ENCODE measurements at regions not wholly inside any gene's neighbourhood (a gene's known extent, or its start where the extent isn't known, plus 50 kb on each side); places are given as distances from the start of the nearest gene placed in this dataset.
A peak's percentile ranks its signal among the peaks of the same experiment; 100 is the strongest.
"Not testable (repeated sequence)": the region's sequence is repeated elsewhere in the genome, so short reads cannot be mapped to it uniquely, and the experiment has no call there.

- no peaks in the 10 kb centered on the region for H3K9me3 ChIP-seq (ENCODE audit: control insufficient read depth in 2 of 2, low read length in 2 of 2)
- H3K36me3 Mint-ChIP-seq, result no peaks in the 10 kb centered on the region
- ATAC-seq (ENCODE audit: low read depth in 2 of 2), result peak; percentile 94 to 97
- DNase-seq, result peak; percentile 23 to 90 (median 76)
- H3K36me3 ChIP-seq (ENCODE audit: control insufficient read depth, insufficient read depth, low read length), result no peaks in the 10 kb centered on the region
- peak overlapping the region; percentile 81 for H3K27ac ChIP-seq (ENCODE audit: insufficient read depth, low read length, poor library complexity, severe bottlenecking)
- no peaks in the 10 kb centered on the region for H3K27me3 ChIP-seq (ENCODE audit: control insufficient read depth, insufficient read depth, low read length)
- H3K27ac Mint-ChIP-seq, result peak overlapping the region; percentile 89 to 97 (median 90)
- peak overlapping the region; percentile 29 to 75 (median 59) for H3K4me3 Mint-ChIP-seq
- peaks cover 0 to 3% (median 0%) of the 10 kb centered on the region in 7 donors for H3K9me3 Mint-ChIP-seq
- peaks cover 5 to 60% (median 24%) of the 10 kb centered on the region in 4 donors for H3K4me1 Mint-ChIP-seq
- no peaks in the 10 kb centered on the region for H3K27me3 Mint-ChIP-seq
- H3K4me1 ChIP-seq (ENCODE audit: control insufficient read depth, insufficient read depth, low read length, poor library complexity, severe bottlenecking), result peaks cover 43% of the 10 kb centered on the region
- H3K4me3 ChIP-seq (ENCODE audit: low read depth, low read length), result peak overlapping the region; percentile 61
These were observed 65.1 kb upstream of the MPP7 start for GRCh38 chr10:28367929-28368484.

GRCh38 chr10:28370107-28370835 lies 67.4 kb upstream of the MPP7 start:
- Histone ChIP-seq H3K4me1 (ENCODE audit: control insufficient read depth, insufficient read depth, low read length, poor library complexity, severe bottlenecking) (peaks cover 41% of the 10 kb centered on the region), H3K27ac (ENCODE audit: insufficient read depth, low read length, poor library complexity, severe bottlenecking) (no peak overlapping the region)

GRCh38 chr10:28371638-28372037 lies 68.8 kb upstream of the MPP7 start:
- H3K4me3 ChIP-seq (ENCODE audit: low read depth, low read length); H3K36me3 Mint-ChIP-seq; H3K27me3 Mint-ChIP-seq; H3K9me3 ChIP-seq (ENCODE audit: control insufficient read depth in 2 of 2, low read length in 2 of 2); ATAC-seq (ENCODE audit: low read depth in 2 of 2); H3K36me3 ChIP-seq (ENCODE audit: control insufficient read depth, insufficient read depth, low read length); H3K4me3 Mint-ChIP-seq; H3K9me3 Mint-ChIP-seq; H3K27ac ChIP-seq (ENCODE audit: insufficient read depth, low read length, poor library complexity, severe bottlenecking); H3K27me3 ChIP-seq (ENCODE audit: control insufficient read depth, insufficient read depth, low read length); DNase-seq: not testable (repeated sequence)
- Mint-ChIP-seq H3K27ac (peak overlapping the region in 1 of 3 donors; percentile 67), H3K4me1 (peaks cover 5 to 36% (median 17%) of the 10 kb centered on the region in 4 donors)
- H3K4me1 ChIP-seq (ENCODE audit: control insufficient read depth, insufficient read depth, low read length, poor library complexity, severe bottlenecking), result peaks cover 28% of the 10 kb centered on the region

More at GRCh38 chr10:28370107-28370835, 67.4 kb upstream of the MPP7 start:
- Mint-ChIP-seq H3K4me3 (peak overlapping the region in 1 of 4 donors; percentile 31), H3K27me3 (no peaks in the 10 kb centered on the region), H3K36me3 (no peaks in the 10 kb centered on the region), H3K4me1 (peaks cover 5 to 49% (median 25%) of the 10 kb centered on the region in 4 donors), H3K9me3 (peaks cover 0 to 3% (median 0%) of the 10 kb centered on the region in 7 donors), H3K27ac (no peak overlapping the region)
- DNase-seq (no peak), ATAC-seq (ENCODE audit: low read depth in 2 of 2) (no peak)
- Histone ChIP-seq H3K9me3 (ENCODE audit: control insufficient read depth in 2 of 2, low read length in 2 of 2) (no peaks in the 10 kb centered on the region), H3K27me3 (ENCODE audit: control insufficient read depth, insufficient read depth, low read length) (no peaks in the 10 kb centered on the region), H3K4me3 (ENCODE audit: low read depth, low read length) (no peak overlapping the region), H3K36me3 (ENCODE audit: control insufficient read depth, insufficient read depth, low read length) (no peaks in the 10 kb centered on the region)

GRCh38 chr10:28374036-28374435 lies 71.2 kb upstream of the MPP7 start:
- no peaks in the 10 kb centered on the region for H3K9me3 ChIP-seq (ENCODE audit: control insufficient read depth in 2 of 2, low read length in 2 of 2)
- Mint-ChIP-seq H3K4me3 (no peak overlapping the region), H3K36me3 (no peaks in the 10 kb centered on the region), H3K27ac (peak overlapping the region in 1 of 3 donors; percentile 31), H3K4me1 (peaks cover 0 to 14% (median 7%) of the 10 kb centered on the region in 4 donors), H3K27me3 (peaks cover 4% of the 10 kb centered on the region), H3K9me3 (peaks cover 0 to 2% (median 0%) of the 10 kb centered on the region in 7 donors)
- no peaks in the 10 kb centered on the region for H3K27me3 ChIP-seq (ENCODE audit: control insufficient read depth, insufficient read depth, low read length)
- DNase-seq (no peak), ATAC-seq (ENCODE audit: low read depth in 2 of 2) (no peak)
- H3K4me1 ChIP-seq (ENCODE audit: control insufficient read depth, insufficient read depth, low read length, poor library complexity, severe bottlenecking), result peaks cover 5% of the 10 kb centered on the region
- no peak overlapping the region for H3K27ac ChIP-seq (ENCODE audit: insufficient read depth, low read length, poor library complexity, severe bottlenecking)
- no peaks in the 10 kb centered on the region for H3K36me3 ChIP-seq (ENCODE audit: control insufficient read depth, insufficient read depth, low read length)
- no peak overlapping the region for H3K4me3 ChIP-seq (ENCODE audit: low read depth, low read length)

DNA sequence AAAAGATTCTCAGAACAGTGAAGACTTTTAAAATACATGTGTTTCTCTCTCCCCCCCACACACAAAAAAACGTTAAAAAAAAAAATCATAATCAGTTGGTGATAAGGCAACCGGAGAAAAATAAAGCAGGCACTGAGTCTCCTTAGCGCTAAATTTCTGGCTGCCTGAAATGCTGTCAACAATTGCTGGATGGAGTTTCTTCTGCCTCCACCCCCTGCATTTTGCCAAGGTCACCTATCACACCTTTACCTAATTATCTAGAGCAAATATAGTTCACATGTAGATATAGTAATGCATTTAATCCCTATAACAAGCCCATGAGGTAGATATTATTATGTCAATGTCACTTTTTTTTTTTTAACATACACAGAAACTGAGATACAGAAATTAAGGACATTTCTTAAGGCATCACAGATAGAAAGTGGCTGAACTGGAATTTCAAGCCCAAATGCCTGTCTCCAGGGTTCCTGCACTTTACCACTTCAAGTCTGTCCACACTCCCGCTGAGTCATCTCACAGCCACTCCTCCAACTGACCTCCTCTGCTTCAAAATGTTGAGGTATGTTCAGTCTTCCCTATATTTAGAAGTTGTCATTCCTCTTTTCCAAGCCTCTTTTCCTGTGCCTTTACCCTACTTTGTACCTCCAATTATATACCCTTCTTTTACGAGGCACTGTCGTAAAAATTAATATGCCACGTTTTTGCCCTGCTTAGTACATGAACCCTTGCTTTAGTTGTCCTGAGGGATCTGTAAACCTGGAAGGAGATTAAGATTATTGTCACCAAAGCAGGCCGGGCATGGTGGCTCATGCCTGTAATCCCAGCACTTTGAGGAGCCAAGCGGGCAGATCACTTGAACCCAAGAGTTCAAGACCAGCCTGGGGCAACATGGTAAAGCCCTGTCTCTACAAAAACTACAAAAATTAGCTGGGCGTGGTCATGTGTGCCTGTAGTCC lies 72.8 kb upstream of the MPP7 start:
- peaks cover 0 to 1% (median 0%) of the 10 kb centered on the region in 7 donors for H3K9me3 Mint-ChIP-seq
- no peaks in the 10 kb centered on the region for H3K36me3 Mint-ChIP-seq
- H3K4me1 Mint-ChIP-seq, result peaks cover 0 to 13% (median 3%) of the 10 kb centered on the region in 4 donors
- Histone ChIP-seq H3K9me3 (ENCODE audit: control insufficient read depth in 2 of 2, low read length in 2 of 2) (no peaks in the 10 kb centered on the region), H3K4me3 (ENCODE audit: low read depth, low read length) (no peak overlapping the region), H3K27ac (ENCODE audit: insufficient read depth, low read length, poor library complexity, severe bottlenecking) (no peak overlapping the region), H3K4me1 (ENCODE audit: control insufficient read depth, insufficient read depth, low read length, poor library complexity, severe bottlenecking) (no peaks in the 10 kb centered on the region), H3K27me3 (ENCODE audit: control insufficient read depth, insufficient read depth, low read length) (no peaks in the 10 kb centered on the region), H3K36me3 (ENCODE audit: control insufficient read depth, insufficient read depth, low read length) (no peaks in the 10 kb centered on the region)
- no peak overlapping the region for H3K4me3 Mint-ChIP-seq
- no peak for DNase-seq
- ATAC-seq (ENCODE audit: low read depth in 2 of 2), result no peak
- H3K27me3 Mint-ChIP-seq, result peaks cover 4% of the 10 kb centered on the region
- no peak overlapping the region for H3K27ac Mint-ChIP-seq

DNA sequence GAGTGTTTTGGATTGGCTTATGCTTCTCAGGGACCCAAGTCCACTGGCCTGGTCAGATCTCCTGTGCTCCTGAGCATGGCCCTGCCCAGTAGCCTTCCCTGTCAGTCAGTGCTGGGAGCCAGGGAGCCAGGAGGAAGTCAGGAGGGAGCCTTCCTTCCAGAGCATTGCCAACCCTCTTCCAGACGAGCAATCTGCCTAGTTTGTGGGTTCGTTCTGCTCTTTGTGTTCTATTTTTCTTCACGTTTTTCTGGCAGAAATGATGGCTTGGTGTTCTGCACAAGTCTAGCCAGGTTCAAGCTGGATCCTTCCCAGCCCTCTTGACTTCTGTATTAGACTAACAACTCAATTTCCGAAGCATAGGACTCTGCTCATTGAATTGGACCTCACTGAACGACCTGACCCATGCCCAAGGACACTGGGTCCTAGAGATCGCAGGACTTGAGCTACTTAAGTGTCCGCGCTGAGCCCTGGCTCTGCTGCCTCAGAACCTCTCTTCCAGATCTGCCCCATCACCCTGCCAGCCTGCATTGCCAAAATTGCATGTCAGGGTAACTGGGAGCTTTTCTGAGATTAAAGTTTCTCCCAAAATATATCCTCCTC lies 76.2 kb upstream of the MPP7 start:
- Mint-ChIP-seq H3K27ac (peak overlapping the region in 2 of 3 donors; percentile 72 to 75), H3K4me1 (peaks cover 0 to 19% (median 7%) of the 10 kb centered on the region in 4 donors)

GRCh38 chr10:28381466-28381865 lies 78.6 kb upstream of the MPP7 start:
- ATAC-seq (ENCODE audit: low read depth in 2 of 2) (peak in 1 of 2 donors; percentile 7), DNase-seq (no peak)
- Mint-ChIP-seq H3K4me1 (peaks cover 0 to 20% (median 5%) of the 10 kb centered on the region in 4 donors), H3K27ac (peak overlapping the region in 1 of 3 donors; percentile 61), H3K27me3 (peaks cover 4% of the 10 kb centered on the region), H3K4me3 (no peak overlapping the region), H3K9me3 (no peaks in the 10 kb centered on the region), H3K36me3 (no peaks in the 10 kb centered on the region)
- Histone ChIP-seq H3K4me1 (ENCODE audit: control insufficient read depth, insufficient read depth, low read length, poor library complexity, severe bottlenecking) (peaks cover 5% of the 10 kb centered on the region), H3K9me3 (ENCODE audit: control insufficient read depth in 2 of 2, low read length in 2 of 2) (no peaks in the 10 kb centered on the region), H3K36me3 (ENCODE audit: control insufficient read depth, insufficient read depth, low read length) (no peaks in the 10 kb centered on the region), H3K27ac (ENCODE audit: insufficient read depth, low read length, poor library complexity, severe bottlenecking) (no peak overlapping the region), H3K27me3 (ENCODE audit: control insufficient read depth, insufficient read depth, low read length) (peaks cover 2% of the 10 kb centered on the region), H3K4me3 (ENCODE audit: low read depth, low read length) (no peak overlapping the region)

More for the DNA sequence above, 76.2 kb upstream of the MPP7 start:
- no peaks in the 10 kb centered on the region for H3K9me3 ChIP-seq (ENCODE audit: control insufficient read depth in 2 of 2, low read length in 2 of 2)
- H3K4me3 ChIP-seq (ENCODE audit: low read depth, low read length), result no peak overlapping the region
- no peak for ATAC-seq (ENCODE audit: low read depth in 2 of 2)
- Mint-ChIP-seq H3K4me3 (no peak overlapping the region), H3K9me3 (no peaks in the 10 kb centered on the region), H3K36me3 (no peaks in the 10 kb centered on the region), H3K27me3 (peaks cover 9% of the 10 kb centered on the region)
- DNase-seq, result no peak
- H3K27me3 ChIP-seq (ENCODE audit: control insufficient read depth, insufficient read depth, low read length), result peaks cover 2% of the 10 kb centered on the region
- H3K36me3 ChIP-seq (ENCODE audit: control insufficient read depth, insufficient read depth, low read length), result no peaks in the 10 kb centered on the region
- H3K4me1 ChIP-seq (ENCODE audit: control insufficient read depth, insufficient read depth, low read length, poor library complexity, severe bottlenecking), result peaks cover 5% of the 10 kb centered on the region
- no peak overlapping the region for H3K27ac ChIP-seq (ENCODE audit: insufficient read depth, low read length, poor library complexity, severe bottlenecking)

Measured in CD4-positive, CD25-positive, alpha-beta regulatory T cell (primary cell).